ENCODE measurements at regions not wholly inside any gene's neighbourhood (a gene's known extent, or its start where the extent isn't known, plus 50 kb on each side); places are given as distances from the start of the nearest gene placed in this dataset.

GRCh38 chr9:87069690-87070089 lies 122.4 kb upstream of the GAS1 start:
- no peak for TF ChIP-seq POLR2A (IDR thresholded peaks at IDR 0.05; ENCODE audit: low read depth, low read length)
- no peak for TF ChIP-seq POLR2AphosphoS5 (IDR thresholded peaks at IDR 0.05; ENCODE audit: low read depth, low read length)

Measured in GM12892 (cell line).